ENCODE measurements at regions not wholly inside any gene's neighbourhood (a gene's known extent, or its start where the extent isn't known, plus 50 kb on each side); places are given as distances from the start of the nearest gene placed in this dataset.

DNA sequence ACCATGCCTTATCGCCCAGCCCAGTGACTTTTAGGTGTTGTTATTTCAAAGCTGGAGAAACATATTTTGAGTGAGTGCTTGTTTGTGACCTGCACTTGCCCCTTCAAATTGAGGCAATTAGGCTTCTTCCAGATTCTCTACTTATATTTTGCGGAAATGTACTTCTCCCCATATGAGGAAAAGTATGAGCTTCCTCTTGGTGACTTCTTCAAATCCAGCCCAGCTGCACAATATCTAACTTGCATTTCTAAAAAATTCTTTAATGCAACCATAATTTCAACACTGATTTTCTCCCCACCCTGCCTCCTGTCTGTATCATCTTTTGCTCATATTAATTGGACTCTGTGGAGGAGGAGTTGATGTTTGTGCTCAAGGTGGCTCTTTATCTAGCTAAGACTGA lies 391.2 kb upstream of the POU3F3 start:
- intact Hi-C loops (cut with DNase I): no loop called here
- no peaks in the 10 kb centered on the region for H3K4me1 ChIP-seq
- 87 to 93% (median 90%) methylated on average over 2 of the region's 2 CpGs for WGBS, 4 donors

DNA sequence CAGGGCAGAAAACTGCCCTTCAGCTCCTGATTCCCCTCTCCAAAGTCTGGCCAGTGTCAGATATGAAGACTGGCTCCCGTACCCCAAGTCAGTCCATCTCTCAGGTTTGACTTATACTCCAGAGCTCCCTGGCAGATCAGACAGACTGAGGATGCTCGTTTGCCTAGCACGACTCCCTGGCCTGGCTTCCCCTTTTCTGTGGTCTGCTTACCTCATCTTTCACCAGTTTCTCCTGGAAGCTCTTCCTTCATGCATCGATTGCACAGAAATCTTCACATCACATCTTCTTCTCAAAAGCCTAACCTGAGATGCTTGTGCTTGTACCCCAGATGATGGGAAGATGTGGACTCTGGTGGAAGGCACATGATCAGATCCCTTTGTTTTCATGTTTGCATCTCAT lies 387.9 kb upstream of the POU3F3 start:
- TF ChIP-seq, protein P1, sequence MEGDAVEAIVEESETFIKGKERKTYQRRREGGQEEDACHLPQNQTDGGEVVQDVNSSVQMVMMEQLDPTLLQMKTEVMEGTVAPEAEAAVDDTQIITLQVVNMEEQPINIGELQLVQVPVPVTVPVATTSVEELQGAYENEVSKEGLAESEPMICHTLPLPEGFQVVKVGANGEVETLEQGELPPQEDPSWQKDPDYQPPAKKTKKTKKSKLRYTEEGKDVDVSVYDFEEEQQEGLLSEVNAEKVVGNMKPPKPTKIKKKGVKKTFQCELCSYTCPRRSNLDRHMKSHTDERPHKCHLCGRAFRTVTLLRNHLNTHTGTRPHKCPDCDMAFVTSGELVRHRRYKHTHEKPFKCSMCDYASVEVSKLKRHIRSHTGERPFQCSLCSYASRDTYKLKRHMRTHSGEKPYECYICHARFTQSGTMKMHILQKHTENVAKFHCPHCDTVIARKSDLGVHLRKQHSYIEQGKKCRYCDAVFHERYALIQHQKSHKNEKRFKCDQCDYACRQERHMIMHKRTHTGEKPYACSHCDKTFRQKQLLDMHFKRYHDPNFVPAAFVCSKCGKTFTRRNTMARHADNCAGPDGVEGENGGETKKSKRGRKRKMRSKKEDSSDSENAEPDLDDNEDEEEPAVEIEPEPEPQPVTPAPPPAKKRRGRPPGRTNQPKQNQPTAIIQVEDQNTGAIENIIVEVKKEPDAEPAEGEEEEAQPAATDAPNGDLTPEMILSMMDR (IDR thresholded peaks at IDR 0.05): no peak
- TF ChIP-seq POLR2A (IDR thresholded peaks at IDR 0.05): no peak
- H3K4me1 ChIP-seq: no peaks in the 10 kb centered on the region
- H3K4me3 ChIP-seq: no peak overlapping the region
- no peaks in the 10 kb centered on the region for H3K9me3 ChIP-seq
- no peak for ATAC-seq
- H3K27me3 ChIP-seq: peaks cover 0 to 3% (median 0%) of the 10 kb centered on the region in 9 donors
- H3K27ac ChIP-seq: no peak overlapping the region
- WGBS, 4 donors: 60 to 75% (median 66%) methylated on average over 4 of the region's 4 CpGs
- intact Hi-C loops (cut with DNase I): no loop called here
- DNase-seq: no peak
- H3K36me3 ChIP-seq: no peaks in the 10 kb centered on the region

More for the DNA sequence above, 391.2 kb upstream of the POU3F3 start:
- DNase-seq (no peak), ATAC-seq (no peak)
- Histone ChIP-seq H3K27ac (no peak overlapping the region), H3K4me3 (no peak overlapping the region), H3K36me3 (no peaks in the 10 kb centered on the region), H3K27me3 (peaks cover 0 to 3% (median 0%) of the 10 kb centered on the region in 9 donors), H3K9me3 (peaks cover 0 to 8% (median 0%) of the 10 kb centered on the region in 12 donors)
- TF ChIP-seq POLR2A (IDR thresholded peaks at IDR 0.05): no peak
- TF ChIP-seq, protein P1 (IDR thresholded peaks at IDR 0.05): no peak

DNA sequence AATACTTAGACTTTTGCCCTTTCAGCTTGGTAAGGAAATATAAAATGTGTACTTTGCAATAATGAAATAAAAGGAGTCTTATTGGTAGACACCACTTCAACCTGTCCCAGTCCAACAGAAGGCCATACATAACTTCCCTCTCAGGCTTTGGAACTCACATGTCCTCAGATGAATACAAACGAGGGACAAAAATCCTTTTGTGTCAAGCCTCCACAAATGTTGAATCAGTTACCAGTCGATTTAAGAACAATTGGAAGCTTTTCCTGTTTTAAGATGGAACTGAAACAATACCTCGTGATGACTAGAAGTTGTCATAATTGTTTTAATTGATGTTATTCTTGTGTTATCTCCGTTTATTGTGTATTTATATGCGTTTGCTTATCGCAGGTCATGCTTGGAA lies 385.1 kb upstream of the POU3F3 start:
- H3K4me1 ChIP-seq: no peaks in the 10 kb centered on the region
- intact Hi-C loops (cut with DNase I): no loop called here
- TF ChIP-seq POLR2A (IDR thresholded peaks at IDR 0.05): no peak
- TF ChIP-seq, protein P1 (IDR thresholded peaks at IDR 0.05): no peak
- peaks cover 0 to 2% (median 0%) of the 10 kb centered on the region in 9 donors for H3K27me3 ChIP-seq
- no peaks in the 10 kb centered on the region for H3K36me3 ChIP-seq
- no peak for ATAC-seq
- no peaks in the 10 kb centered on the region for H3K9me3 ChIP-seq
- DNase-seq: no peak
- no peak overlapping the region for H3K4me3 ChIP-seq
- no peak overlapping the region for H3K27ac ChIP-seq
- WGBS, 4 donors: 45 to 58% (median 53%) methylated on average over 6 of the region's 6 CpGs

DNA sequence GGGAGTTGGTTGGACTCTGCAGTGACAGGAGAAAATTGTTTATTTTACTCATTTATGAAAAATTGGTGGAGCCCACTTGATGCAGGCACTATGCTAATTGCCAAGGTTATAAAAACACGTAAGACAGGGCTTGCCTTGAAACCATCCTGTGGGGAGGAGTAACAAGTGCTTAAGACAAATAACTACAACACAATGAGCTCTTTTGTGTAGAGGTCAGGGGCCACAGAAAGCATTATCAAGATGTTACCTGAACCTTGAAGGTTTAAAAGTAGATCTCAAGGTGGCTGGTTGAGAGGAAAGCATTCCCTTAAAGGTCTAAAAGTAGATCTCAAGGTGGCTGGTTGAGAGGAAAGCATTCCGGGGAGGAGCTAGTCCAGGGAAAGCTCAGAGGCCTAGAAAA lies 381.8 kb upstream of the POU3F3 start:
- intact Hi-C loops (cut with DNase I): no loop called here
- peaks cover 0 to 2% (median 0%) of the 10 kb centered on the region in 9 donors for H3K27me3 ChIP-seq
- H3K36me3 ChIP-seq: no peaks in the 10 kb centered on the region
- ATAC-seq (no peak), DNase-seq (no peak)
- no peak for TF ChIP-seq POLR2A (IDR thresholded peaks at IDR 0.05)
- TF ChIP-seq, protein P1 (IDR thresholded peaks at IDR 0.05): no peak
- no peak overlapping the region for H3K4me3 ChIP-seq
- no peaks in the 10 kb centered on the region for H3K9me3 ChIP-seq
- WGBS, 4 donors: 73 to 81% (median 78%) methylated on average over 2 of the region's 2 CpGs
- no peak overlapping the region for H3K27ac ChIP-seq
- H3K4me1 ChIP-seq: no peaks in the 10 kb centered on the region
